Adrenal gland (tissue), 5 donors: ENCODE measurements at regions not wholly inside any gene's neighbourhood (a gene's known extent, or its start where the extent isn't known, plus 50 kb on each side); places are given as distances from the start of the nearest gene placed in this dataset.

Experiments used
- POLR2A ChIP-seq, 2 donors: fragments of 450-650 bp; IDR thresholded peaks; one replicate each; pipeline ENCODE4 v1.6.1; 2017; ENCODE audit warnings: antibody characterized with exemption in 2 of 2, mild to moderate bottlenecking in 2 of 2, moderate library complexity in 1 of 2
- TF ChIP-seq, protein P1 (sequence below), 6 experiments: fragments of 450-650 bp in 4 of 6; fragments of 200-600 bp in 2 of 6; sonication (generic) in 1 of 6; IDR thresholded peaks; 1 replicate in 5 of 6; 2 replicates in 1 of 6; pipeline versions ENCODE4 v1.5.1 to v1.8.0; 2016 to 2021; ENCODE audit warnings: antibody characterized with exemption in 6 of 6, mild to moderate bottlenecking in 2 of 6, moderate library complexity in 1 of 6
- donor health status: DM: no; HTN: no; CAD: no.

DNA sequence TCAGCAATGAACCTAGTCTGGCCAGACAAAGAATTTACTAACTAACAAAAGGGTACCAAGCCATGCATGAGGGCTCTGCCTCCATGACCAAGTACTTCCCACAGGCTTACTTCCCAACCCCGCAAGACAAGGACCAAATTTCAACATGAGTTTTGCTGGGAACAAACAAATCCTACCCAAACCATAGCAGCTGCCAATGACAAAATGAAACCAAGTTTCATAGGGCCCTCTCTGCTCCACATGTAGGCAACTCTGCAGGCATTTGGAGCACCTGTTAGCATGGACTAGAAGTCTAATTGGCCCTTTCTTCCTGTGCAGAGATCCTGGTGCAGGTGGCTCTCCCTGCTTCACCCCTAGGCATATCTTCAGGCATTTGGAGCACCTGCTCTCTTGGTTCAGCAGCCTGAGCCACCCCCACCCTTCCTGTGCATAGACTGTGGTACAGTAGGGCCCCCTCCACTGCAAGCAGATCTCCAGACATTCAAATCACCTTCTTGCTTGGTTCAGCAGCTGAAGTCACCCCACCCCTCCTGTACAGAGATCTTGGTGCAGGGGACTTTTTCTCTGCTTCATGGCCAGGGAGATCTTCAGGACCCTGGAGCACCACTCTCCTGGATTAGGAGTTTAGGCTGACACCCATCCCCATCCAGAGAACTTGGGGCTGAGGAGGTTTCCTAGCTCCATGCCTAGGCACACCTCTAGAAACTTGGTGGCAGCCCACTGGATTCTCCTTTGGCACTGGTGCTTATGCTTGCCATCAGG is 308.7 kb downstream of the RPAP3 start:
- TF ChIP-seq, protein P1, sequence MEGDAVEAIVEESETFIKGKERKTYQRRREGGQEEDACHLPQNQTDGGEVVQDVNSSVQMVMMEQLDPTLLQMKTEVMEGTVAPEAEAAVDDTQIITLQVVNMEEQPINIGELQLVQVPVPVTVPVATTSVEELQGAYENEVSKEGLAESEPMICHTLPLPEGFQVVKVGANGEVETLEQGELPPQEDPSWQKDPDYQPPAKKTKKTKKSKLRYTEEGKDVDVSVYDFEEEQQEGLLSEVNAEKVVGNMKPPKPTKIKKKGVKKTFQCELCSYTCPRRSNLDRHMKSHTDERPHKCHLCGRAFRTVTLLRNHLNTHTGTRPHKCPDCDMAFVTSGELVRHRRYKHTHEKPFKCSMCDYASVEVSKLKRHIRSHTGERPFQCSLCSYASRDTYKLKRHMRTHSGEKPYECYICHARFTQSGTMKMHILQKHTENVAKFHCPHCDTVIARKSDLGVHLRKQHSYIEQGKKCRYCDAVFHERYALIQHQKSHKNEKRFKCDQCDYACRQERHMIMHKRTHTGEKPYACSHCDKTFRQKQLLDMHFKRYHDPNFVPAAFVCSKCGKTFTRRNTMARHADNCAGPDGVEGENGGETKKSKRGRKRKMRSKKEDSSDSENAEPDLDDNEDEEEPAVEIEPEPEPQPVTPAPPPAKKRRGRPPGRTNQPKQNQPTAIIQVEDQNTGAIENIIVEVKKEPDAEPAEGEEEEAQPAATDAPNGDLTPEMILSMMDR (IDR thresholded peaks at IDR 0.05), result no peak
- no peak for TF ChIP-seq POLR2A (IDR thresholded peaks at IDR 0.05)
